GM06990 (cell line): ENCODE measurements at regions not wholly inside any gene's neighbourhood (a gene's known extent, or its start where the extent isn't known, plus 50 kb on each side); places are given as distances from the start of the nearest gene placed in this dataset.
"Not testable (repeated sequence)": the region's sequence is repeated elsewhere in the genome, so short reads cannot be mapped to it uniquely, and the experiment has no call there.

Experiments used
- DNase-seq: peaks from one replicate; pipeline ENCODE4 v3.0.0-alpha.2; 2011; ENCODE audit not compliant: insufficient read length; ENCODE audit errors: extremely low read depth
- H3K27me3 ChIP-seq: replicated peaks from 2 replicates; pipeline ENCODE4 v1.6.0; 2011; ENCODE audit warnings: low read length; ENCODE audit not compliant: control insufficient read depth, insufficient read depth
- H3K36me3 ChIP-seq: 2 replicates; pipeline ENCODE4 v1.5.1; 2011; ENCODE audit warnings: low read length; ENCODE audit not compliant: control insufficient read depth, insufficient read depth
- H3K4me3 ChIP-seq: replicated peaks from 2 replicates; pipeline ENCODE4 v1.5.1; 2011; ENCODE audit warnings: low read depth, mild to moderate bottlenecking, control low read depth, low read length
- CTCF ChIP-seq: IDR thresholded peaks from 2 replicates; pipeline ENCODE4 v1.5.1; 2011; ENCODE audit warnings: low read length, control low read depth, mild to moderate bottlenecking, inconsistent platforms; ENCODE audit not compliant: insufficient read depth, poor library complexity, severe bottlenecking

- not testable (repeated sequence) for DNase-seq, H3K36me3 ChIP-seq, H3K4me3 ChIP-seq, H3K27me3 ChIP-seq
These were observed 92.5 kb downstream of the SYT15B start for GRCh38 chr10:47670857-47671256.

- not testable (repeated sequence) for H3K4me3 ChIP-seq, DNase-seq, H3K36me3 ChIP-seq, H3K27me3 ChIP-seq
These were observed 101.3 kb downstream of the SYT15B start for GRCh38 chr10:47661955-47662577.

- not testable (repeated sequence) for DNase-seq, H3K4me3 ChIP-seq, H3K27me3 ChIP-seq, H3K36me3 ChIP-seq
These were observed 106.7 kb downstream of the SYT15B start for GRCh38 chr10:47656732-47657131.

- H3K27me3 ChIP-seq, H3K36me3 ChIP-seq, H3K4me3 ChIP-seq, DNase-seq: not testable (repeated sequence)
These were observed 109.2 kb downstream of the SYT15B start for GRCh38 chr10:47654161-47654560.

- H3K36me3 ChIP-seq, H3K27me3 ChIP-seq, H3K4me3 ChIP-seq, DNase-seq: not testable (repeated sequence)
These were observed 114.8 kb downstream of the SYT15B start for GRCh38 chr10:47648594-47648993.

GRCh38 chr10:47647523-47648101 is 115.8 kb downstream of the SYT15B start:
- H3K4me3 ChIP-seq, H3K36me3 ChIP-seq, DNase-seq, H3K27me3 ChIP-seq: not testable (repeated sequence)

- H3K4me3 ChIP-seq, H3K27me3 ChIP-seq, H3K36me3 ChIP-seq, DNase-seq: not testable (repeated sequence)
- peak; percentile 25 for TF ChIP-seq CTCF
These were observed 116.6 kb downstream of the SYT15B start for GRCh38 chr10:47646686-47647273.

- not testable (repeated sequence) for H3K27me3 ChIP-seq, DNase-seq, H3K4me3 ChIP-seq, H3K36me3 ChIP-seq
These were observed 103.5 kb upstream of the AGAP9 start for GRCh38 chr10:47626975-47627374.

- H3K27me3 ChIP-seq, DNase-seq, H3K4me3 ChIP-seq, H3K36me3 ChIP-seq: not testable (repeated sequence)
These were observed 99.3 kb upstream of the AGAP9 start for GRCh38 chr10:47622719-47623118.

- not testable (repeated sequence) for H3K36me3 ChIP-seq, H3K4me3 ChIP-seq, DNase-seq, H3K27me3 ChIP-seq
These were observed 96.0 kb upstream of the AGAP9 start for GRCh38 chr10:47619300-47620012.

- H3K36me3 ChIP-seq, DNase-seq, H3K27me3 ChIP-seq, H3K4me3 ChIP-seq: not testable (repeated sequence)
These were observed 85.9 kb upstream of the AGAP9 start for GRCh38 chr10:47609311-47609710.

GRCh38 chr10:47605791-47606773 is 82.6 kb upstream of the AGAP9 start:
- H3K36me3 ChIP-seq, DNase-seq: not testable (repeated sequence)

More at GRCh38 chr10:47605791-47606773, 82.6 kb upstream of the AGAP9 start:
- H3K27me3 ChIP-seq, H3K4me3 ChIP-seq: not testable (repeated sequence)
